ENCODE measurements at regions not wholly inside any gene's neighbourhood (a gene's known extent, or its start where the extent isn't known, plus 50 kb on each side); places are given as distances from the start of the nearest gene placed in this dataset.

DNA sequence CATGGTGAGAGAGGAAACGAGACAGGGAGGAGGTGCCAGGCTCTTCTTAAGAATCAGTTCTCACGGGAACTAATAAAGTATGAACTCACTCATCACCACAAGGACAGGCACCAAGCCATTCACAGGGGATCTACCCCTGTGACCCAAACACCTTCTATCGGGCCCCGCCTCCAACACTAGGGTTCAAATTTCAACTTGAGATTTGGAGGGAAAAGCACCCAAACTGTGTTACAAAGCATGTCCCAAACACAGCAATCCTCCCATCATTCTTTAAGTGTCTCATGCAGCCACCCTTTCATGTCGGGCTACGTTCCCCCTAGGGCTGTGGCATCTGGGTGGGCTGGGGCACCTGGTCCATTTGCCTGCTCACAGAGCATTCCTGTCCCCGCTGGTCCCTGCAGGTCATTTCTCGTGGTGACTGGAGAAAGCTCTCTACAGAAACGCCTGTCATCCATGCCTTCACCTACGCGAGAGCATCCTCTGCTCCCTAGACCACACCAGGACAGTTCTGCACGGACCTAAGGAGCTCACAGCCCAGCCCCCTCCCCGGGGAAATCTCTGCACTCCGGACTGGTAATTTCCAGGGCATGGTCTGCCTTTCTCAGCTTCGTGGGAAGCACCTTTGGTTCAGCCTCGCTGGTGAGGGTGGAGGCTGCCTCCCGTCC, 79.6 kb downstream of the TTLL2 start:
- TF ChIP-seq ZBTB7A (IDR thresholded peaks at IDR 0.05; ENCODE audit: low read depth) (no peak), CEBPB (IDR thresholded peaks at IDR 0.05) (no peak), EGR1 (IDR thresholded peaks at IDR 0.05) (no peak), MAX (IDR thresholded peaks at IDR 0.05) (no peak), TEAD4 (IDR thresholded peaks at IDR 0.05) (no peak), TCF12 (IDR thresholded peaks at IDR 0.05; ENCODE audit: low read depth) (no peak), FOXM1 (IDR thresholded peaks at IDR 0.05; ENCODE audit: borderline replicate concordance, low read depth) (no peak), NFIC (IDR thresholded peaks at IDR 0.05) (no peak), RAD21 (IDR thresholded peaks at IDR 0.05; ENCODE audit: low read depth) (no peak)
- TF ChIP-seq, protein P1, sequence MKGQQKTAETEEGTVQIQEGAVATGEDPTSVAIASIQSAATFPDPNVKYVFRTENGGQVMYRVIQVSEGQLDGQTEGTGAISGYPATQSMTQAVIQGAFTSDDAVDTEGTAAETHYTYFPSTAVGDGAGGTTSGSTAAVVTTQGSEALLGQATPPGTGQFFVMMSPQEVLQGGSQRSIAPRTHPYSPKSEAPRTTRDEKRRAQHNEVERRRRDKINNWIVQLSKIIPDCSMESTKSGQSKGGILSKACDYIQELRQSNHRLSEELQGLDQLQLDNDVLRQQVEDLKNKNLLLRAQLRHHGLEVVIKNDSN (IDR thresholded peaks at IDR 0.05), result no peak

DNA sequence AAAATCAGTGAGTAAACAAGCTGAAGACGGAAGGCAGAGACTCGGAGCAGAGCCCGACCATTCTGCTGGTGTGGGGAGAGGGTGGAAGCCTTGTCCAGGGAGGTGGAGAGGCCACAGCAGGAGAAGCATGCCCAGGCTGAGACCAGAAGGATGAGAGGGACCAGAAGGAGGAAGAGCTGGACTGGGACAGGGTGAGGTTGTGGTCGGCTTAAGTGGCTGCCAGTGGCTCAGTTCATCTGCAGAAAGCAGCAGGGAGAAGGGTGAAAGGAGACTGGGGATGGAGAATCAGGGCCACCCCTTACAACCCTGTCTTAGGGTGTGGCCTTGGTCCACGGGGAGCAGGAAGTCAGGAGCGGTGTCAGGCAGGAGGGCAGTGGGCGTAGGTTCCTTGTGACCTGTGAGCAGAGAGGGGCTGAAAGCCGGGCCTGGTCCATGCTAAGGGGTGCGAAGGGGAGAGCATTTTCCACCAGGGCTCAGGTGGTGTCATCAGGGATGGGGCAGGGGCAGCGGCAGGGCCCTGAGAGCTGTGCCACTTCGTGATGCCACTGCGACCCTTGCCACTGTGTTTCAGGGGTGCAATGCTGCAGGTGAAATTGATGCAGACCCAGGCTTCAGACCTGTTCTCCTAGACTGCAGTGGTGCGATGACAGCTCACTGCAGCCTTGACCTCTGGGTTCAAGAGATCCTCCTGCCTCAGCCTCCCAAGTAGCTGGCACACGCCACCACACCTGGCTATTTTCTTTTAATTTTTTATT, 81.1 kb downstream of the TTLL2 start:
- no peak for TF ChIP-seq RAD21 (IDR thresholded peaks at IDR 0.05; ENCODE audit: low read depth)
- no peak for TF ChIP-seq TAF1 (IDR thresholded peaks at IDR 0.05; ENCODE audit: low read depth)

DNA sequence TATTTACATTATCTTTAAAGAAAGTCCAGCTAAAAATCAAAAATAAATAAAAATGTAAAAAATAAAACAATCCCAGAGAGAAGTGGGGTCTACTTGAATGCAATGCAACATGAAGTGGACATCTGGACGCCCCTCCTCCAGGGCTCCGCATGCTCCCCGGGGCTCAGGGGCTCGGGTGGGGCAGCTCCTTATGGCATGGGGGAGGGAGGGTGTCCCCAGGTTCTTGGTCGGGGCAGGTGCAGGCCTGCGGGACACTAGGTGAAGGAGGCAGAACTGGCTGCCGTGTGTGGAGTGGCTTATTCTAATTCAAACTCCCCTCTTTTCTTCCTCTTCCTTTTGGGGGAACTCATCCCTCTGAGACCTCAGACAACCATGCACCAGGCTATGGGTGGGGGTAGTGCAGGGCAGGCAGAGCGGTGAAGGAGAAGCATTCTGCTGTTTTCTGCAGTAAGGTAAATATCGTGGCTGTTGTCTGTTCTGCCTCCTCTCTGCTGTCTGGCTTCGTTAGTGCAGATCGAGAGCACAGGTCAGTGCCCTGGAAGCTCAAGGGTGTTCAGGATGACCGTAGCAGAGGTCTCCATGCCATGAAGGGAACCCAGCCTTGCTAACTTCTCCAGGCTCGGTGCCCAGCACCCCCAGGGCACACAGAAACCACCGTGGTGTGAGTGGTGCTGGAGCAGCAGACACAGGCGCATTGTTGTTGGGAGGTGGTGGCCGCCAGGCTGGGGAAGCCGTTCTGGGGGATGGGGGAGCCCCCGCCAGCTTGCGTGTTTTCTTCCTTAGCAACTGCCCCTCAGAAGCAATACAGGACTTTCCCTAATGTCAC, 82.6 kb downstream of the TTLL2 start:
- TF ChIP-seq TAF1 (IDR thresholded peaks at IDR 0.05; ENCODE audit: low read depth) (no peak), EP300 (IDR thresholded peaks at IDR 0.05; ENCODE audit: borderline replicate concordance) (no peak), TEAD4 (IDR thresholded peaks at IDR 0.05) (no peak), REST (IDR thresholded peaks at IDR 0.05; ENCODE audit: low read depth) (no peak), NFIC (IDR thresholded peaks at IDR 0.05) (no peak), CEBPB (IDR thresholded peaks at IDR 0.05) (no peak), ZBTB7A (IDR thresholded peaks at IDR 0.05; ENCODE audit: low read depth) (no peak), EGR1 (IDR thresholded peaks at IDR 0.05) (no peak), FOXM1 (IDR thresholded peaks at IDR 0.05; ENCODE audit: borderline replicate concordance, low read depth) (no peak), YY1 (IDR thresholded peaks at IDR 0.05; ENCODE audit: low read depth) (no peak), RAD21 (IDR thresholded peaks at IDR 0.05; ENCODE audit: low read depth) (no peak), CREB1 (IDR thresholded peaks at IDR 0.05; ENCODE audit: low read depth) (no peak)
- TF ChIP-seq, protein P1 (IDR thresholded peaks at IDR 0.05), result no peak

DNA sequence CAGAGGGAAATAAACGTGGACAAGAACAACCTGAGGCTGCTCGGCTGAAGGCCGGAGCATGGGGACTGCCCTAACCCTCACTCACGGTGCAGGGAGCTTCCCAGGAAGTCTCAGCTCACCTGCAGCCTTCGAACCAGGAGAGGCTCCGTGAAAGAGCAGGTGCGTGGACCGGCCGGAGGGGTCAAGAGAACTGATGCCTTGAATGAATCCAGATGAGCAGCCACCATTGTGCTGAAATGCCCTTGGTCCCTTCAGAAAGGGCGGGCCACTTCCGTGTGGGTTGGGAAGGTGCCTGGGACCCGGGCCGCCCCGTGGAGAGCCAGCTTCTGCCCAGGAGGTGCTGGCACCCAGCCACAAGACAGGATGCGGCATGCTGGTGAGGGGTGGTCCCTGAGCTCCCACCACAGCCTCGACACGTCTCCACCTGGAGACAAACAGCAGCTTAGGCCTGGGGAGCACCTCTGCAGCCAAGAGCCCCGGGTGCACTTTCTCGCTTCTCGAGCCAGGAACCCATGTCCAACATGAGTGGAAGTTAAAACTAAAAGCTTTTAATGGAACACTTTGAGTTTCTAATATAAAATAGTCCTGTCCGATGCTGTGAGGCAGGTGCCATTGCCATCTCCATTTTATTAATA, 83.5 kb downstream of the TTLL2 start:
- no peak for TF ChIP-seq CREB1 (IDR thresholded peaks at IDR 0.05; ENCODE audit: low read depth)
- TF ChIP-seq MAX (IDR thresholded peaks at IDR 0.05), result no peak
- no peak for TF ChIP-seq RAD21 (IDR thresholded peaks at IDR 0.05; ENCODE audit: low read depth)
- TF ChIP-seq EGR1 (IDR thresholded peaks at IDR 0.05), result no peak
- no peak for TF ChIP-seq YY1 (IDR thresholded peaks at IDR 0.05; ENCODE audit: low read depth)
- TF ChIP-seq ZBTB7A (IDR thresholded peaks at IDR 0.05; ENCODE audit: low read depth), result no peak

- no peak for TF ChIP-seq ZBTB7A (IDR thresholded peaks at IDR 0.05; ENCODE audit: low read depth)
- TF ChIP-seq EGR1 (IDR thresholded peaks at IDR 0.05), result no peak
- no peak for TF ChIP-seq TEAD4 (IDR thresholded peaks at IDR 0.05)
- TF ChIP-seq RAD21 (IDR thresholded peaks at IDR 0.05; ENCODE audit: low read depth), result no peak
- no peak for TF ChIP-seq EP300 (IDR thresholded peaks at IDR 0.05; ENCODE audit: borderline replicate concordance)
- TF ChIP-seq YY1 (IDR thresholded peaks at IDR 0.05; ENCODE audit: low read depth), result no peak
- TF ChIP-seq, protein P1 (IDR thresholded peaks at IDR 0.05), result no peak
- TF ChIP-seq TCF12 (IDR thresholded peaks at IDR 0.05; ENCODE audit: low read depth), result no peak
- no peak for TF ChIP-seq MAX (IDR thresholded peaks at IDR 0.05)
- no peak for TF ChIP-seq CREB1 (IDR thresholded peaks at IDR 0.05; ENCODE audit: low read depth)
- TF ChIP-seq TAF1 (IDR thresholded peaks at IDR 0.05; ENCODE audit: low read depth), result no peak
- no peak for TF ChIP-seq REST (IDR thresholded peaks at IDR 0.05; ENCODE audit: low read depth)
- TF ChIP-seq CEBPB (IDR thresholded peaks at IDR 0.05), result no peak
- TF ChIP-seq NFIC (IDR thresholded peaks at IDR 0.05), result no peak
- TF ChIP-seq FOXM1 (IDR thresholded peaks at IDR 0.05; ENCODE audit: borderline replicate concordance, low read depth), result no peak
Observed at GRCh38 chr6:167409079-167409478, 84.2 kb downstream of the TTLL2 start.

Data from Ishikawa (cell line).